Amygdala (tissue), 56 donors: ENCODE measurements at regions not wholly inside any gene's neighbourhood (a gene's known extent, or its start where the extent isn't known, plus 50 kb on each side); places are given as distances from the start of the nearest gene placed in this dataset.

Experiments
- DNase-seq, 56 donors: peaks; one replicate each; lab custom pipeline; 2025; lab: John Stamatoyannopoulos, UW

DNA sequence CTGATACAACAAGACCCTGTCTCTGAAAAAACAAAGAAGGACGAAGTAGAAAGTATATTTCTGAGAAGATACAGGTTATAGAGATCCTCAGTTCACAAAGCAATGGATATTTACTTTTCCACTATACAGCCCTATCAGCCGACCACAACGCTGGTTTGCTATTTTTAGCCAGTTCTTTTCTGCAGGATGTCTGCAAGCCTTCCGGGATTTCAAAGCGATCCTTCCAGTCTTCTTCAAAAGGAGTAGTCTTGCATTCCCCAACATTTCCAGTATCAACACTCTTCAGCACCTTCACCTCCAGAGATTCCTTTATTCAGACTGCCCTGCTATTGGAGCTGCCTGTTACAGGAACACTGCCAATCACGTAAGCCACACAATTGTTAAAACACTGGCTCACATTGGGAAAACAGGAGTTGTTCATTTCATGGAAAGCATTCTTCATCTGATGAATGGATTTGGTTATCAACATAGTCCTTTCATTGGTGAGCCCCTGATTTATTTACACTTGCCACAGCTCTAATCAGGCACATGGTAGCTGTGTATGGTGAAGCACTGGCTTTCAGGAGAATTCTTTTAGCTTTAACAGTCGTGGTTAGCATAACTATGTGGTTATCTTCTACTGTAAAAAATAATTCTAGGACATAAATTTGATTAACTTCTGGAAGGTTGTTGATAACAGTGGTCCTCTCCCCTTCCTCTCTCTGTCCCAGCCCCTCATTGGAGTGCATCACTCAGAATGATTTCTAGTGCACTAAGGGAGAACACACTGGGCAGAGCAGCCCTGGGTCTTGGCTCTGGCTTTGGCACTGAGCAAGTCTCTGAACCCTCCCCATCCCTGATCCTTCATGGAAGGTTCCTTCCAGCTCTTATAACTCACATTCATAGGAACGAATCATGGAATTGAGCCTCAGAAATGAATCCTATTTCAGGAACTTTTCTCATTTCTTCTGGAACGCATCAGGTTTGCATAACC lies 109.9 kb upstream of the SORBS2 start:
- DNase-seq, result no peak

DNA sequence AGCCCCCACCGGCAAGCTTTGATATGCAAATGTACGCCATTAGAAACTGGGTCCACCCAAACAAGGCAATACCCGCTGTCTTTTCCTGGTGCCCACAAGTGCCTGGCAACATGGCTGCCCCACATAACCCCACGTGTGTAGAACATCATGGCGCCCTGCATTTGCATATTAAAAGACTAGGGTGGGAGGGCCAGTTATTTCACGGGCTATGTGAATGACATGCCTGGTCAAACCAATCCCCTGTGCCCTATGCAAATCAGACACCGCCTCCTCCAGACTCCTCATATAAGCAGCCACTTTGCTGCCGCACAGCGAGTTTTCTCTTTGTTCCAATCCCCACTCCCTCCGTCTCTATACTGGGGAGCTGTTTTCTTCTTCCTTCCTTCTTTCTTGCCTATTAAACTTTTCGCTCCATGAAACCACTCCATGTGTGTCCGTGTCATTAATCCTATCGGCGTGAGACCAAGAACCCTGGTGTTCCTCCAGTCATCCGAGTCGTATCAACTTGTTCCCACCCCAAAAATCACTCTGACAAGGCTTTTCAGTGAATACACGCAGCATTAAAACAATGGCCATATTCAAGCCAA lies 112.6 kb upstream of the SORBS2 start:
- DNase-seq, result no peak

DNA sequence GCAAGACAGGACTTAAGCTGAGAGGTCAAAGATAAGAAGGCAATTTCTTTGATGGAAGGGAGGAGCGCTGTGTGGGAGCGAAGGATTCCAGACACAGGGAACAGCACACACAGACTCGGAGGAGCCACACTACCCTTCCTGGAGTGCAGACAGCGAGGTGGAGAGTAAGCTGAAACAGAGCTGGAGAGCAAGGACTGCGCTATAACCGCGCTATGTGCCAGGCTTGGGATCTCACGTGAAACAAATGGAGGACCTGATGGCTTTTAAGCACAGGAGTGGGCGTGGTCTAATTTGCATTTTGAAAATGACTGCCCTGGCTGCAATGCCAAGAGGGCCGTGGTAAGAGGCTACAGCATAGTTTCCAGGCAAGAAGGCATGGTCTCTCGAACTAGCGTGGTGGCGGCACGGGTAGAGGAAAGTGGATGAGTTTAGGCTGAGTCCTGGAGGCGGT lies 113.9 kb upstream of the SORBS2 start:
- no peak for DNase-seq

DNA sequence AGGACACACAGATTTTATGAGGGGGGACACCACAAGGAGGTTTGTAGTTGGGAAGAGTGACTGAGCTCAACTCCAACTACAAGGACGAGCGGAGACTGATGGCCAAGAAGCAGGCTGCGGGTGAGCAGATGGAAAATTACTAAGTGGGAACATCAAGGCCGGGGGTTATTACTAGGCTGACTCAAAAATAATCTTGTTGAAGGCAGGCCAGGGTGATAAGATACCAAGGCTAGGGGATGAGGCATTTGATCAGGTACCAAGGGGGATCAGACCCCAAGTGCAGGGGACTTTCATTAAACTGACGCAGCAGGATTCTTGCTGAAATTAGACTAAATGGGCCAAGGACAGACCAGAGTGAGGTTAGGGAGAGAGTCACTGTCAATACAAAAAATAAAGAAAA lies 119.4 kb upstream of the SORBS2 start:
- DNase-seq, result no peak

DNA sequence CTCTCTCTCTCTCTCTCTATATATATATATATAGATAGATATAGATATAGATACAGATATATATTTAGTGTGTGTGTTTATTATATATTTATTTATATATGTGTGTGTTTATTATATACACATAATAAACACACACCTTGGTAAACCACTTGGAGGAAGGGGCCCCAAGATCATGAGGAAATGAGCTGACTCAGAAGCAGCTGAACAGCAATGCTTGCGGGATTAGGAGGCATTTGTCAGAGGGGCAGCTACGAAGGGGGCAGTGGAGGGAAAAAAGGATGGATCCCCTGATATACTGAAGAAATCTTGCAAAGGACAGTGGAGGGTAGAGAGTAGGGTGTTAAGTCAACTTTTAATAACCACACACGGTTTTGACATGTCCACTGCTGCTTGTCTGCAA lies 120.0 kb upstream of the SORBS2 start:
- DNase-seq, result no peak

DNA sequence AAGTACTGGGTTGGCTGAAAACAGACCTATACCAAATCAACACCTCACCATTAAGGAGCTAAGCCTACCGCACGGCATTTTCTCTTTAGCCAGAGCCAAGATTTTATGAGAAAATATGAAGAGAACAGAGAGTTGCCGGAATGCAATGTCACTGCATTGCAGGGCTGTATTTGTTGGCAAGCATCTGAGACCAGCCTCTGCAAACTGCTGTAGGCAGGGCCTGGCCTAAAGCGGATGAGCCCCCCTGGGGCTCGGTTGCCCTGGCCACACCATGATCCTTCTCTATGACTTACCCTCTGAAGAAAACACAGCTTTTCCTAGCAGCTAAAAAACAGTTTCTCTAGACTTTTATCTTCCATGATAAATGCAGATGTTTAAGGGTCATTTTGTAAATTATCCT lies 120.5 kb upstream of the SORBS2 start:
- no peak for DNase-seq

DNA sequence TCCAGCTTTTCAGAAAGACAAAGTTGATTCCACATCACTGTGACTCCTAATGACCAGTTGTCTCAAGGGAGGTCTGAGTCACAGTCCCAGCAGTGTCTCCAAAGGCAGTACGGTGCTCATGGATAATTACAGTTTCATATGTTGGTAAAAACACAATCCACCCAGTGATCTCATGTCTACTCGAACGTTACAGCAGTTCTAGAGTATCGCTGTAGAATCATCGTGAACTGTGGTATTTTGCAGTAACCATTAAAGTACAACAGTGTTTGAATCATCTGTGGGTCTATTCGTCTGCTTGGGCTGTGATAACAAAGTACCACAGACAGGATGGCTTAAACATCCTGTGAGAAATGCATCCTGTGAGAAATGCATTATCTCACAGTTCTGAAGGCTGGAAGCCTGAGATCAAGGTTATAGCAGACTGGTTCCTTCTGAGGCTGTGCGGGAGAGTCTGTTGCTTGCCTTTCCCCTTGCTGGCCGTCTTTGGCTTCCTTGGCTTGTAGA lies 121.1 kb upstream of the SORBS2 start:
- no peak for DNase-seq

DNA sequence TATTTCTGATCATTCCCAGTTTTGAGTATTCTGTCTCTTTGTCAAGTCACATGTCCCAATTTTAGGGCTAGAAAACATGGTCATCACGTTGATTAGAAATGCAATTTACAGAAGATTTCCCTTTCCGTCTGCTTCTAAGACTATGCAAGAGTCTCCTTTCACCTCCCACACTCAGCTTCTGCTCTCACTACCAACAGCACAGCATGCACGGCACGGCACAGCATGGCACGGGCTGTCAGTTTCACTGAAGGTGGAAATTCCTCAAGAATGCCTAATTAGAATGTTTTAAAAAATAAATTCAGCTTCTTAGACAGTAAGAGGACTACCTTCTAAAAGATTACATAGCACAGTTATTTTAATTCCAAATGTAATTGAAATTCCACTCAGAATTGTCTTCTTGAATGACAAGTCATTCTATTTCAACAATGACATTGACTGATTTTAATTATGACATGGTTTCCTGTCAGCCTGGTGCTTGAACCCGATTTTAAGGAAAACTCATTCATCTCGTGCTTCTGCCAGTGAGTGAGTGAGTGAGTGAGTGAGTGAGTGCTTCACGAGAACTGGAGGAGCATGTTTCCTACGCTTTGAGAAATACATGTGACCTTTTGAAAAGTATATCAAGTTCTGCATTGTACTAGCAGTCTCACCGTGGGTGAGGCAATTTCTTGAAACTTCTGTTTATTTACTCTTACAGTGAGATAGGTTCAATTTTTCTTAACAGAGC lies 124.8 kb upstream of the SORBS2 start:
- peak in 15 of 56 donors; percentile 2 to 36 (median 10) for DNase-seq

DNA sequence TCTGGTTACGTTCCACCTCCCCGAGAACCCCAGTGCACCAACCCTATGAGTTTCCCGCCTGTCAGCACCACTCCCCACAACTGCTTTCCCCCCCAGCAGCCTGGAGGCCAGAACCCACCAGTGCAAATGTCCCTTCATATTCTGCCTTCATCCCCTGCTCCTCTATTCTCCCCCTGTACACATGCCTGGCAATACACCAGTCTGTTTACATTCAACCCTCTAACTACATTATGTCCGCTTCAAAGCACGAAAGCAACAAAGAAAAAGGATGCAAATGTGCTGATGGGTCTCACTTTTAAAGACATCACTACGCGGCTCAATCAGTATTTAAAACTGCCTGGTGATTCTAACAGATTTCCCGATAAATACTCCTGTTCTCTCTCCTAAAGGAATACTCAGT lies 126.7 kb upstream of the SORBS2 start:
- no peak for DNase-seq

DNA sequence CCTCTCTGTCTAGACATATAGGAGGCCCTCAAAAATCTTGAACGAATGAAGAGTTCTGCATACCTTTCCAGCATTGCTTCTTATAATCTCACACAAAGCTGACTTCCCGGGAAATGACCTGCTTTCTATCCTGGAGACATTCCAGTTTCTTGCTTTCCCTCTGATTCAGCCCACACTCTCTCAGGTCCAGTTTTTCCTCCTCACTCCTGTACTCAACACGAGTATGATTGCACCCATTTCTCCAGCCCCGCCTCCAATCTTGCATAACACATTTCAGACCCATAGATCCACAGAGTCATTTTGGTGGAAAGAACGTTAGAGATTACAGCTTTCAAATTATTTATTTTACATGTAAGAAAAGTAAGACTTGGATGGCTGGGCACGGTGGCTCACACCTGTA lies 127.5 kb upstream of the TLR3 start:
- no peak for DNase-seq

DNA sequence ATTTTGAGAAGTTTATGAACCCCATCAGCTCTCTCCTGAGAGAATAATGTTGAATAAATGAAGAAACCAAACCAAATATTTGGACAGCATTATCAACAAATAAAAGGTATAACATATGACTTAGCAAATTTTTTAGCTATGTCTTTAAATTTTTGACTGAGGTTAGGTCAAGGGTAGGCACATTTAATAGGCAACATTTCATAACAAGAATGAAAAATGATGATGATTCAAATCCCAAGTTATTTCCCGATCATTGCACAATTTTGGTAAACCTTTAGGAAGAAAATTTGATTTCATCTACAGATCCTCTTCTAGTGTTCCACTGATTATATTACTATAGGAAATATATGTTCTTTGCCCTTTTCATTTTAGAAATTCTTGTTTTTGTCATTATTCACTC lies 123.7 kb upstream of the TLR3 start:
- no peak for DNase-seq

DNA sequence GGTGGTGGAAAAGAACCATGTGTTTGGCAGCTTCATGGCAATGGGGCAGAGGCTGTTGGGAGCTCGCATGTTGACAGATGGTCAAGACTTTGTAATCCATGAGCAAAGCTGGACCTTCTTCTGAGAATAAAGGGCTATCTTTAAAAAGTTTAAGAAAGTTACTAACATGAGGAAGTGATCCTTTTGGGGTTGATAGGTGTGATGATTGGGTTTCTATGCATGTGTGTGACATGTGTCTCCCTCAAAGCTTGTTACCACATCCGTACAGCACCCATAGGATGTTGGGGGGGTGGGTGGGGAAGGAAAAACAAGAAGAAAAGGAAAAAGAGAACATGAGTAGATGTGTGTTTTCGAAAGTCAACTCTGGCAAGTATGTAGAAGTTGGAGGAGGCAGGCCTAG lies 123.0 kb upstream of the TLR3 start:
- no peak for DNase-seq

DNA sequence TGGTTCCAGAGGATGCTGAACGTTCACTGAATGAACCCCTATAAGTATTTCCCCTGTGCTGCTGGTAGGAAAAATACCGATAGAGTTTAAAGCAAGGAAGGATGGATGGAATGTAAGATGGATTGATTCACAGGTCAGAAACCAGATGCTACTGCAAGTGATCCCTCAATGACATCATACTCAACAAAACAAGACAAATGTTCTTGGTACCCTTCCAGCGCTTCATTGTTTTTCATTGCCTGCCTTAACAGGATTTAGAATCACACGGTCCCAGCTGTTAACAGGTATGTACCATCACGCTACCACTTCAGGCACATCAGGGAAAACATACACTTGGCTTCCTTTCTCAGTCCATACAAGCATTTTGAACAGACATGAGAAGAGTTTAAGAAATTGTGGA lies 118.1 kb upstream of the TLR3 start:
- no peak for DNase-seq

DNA sequence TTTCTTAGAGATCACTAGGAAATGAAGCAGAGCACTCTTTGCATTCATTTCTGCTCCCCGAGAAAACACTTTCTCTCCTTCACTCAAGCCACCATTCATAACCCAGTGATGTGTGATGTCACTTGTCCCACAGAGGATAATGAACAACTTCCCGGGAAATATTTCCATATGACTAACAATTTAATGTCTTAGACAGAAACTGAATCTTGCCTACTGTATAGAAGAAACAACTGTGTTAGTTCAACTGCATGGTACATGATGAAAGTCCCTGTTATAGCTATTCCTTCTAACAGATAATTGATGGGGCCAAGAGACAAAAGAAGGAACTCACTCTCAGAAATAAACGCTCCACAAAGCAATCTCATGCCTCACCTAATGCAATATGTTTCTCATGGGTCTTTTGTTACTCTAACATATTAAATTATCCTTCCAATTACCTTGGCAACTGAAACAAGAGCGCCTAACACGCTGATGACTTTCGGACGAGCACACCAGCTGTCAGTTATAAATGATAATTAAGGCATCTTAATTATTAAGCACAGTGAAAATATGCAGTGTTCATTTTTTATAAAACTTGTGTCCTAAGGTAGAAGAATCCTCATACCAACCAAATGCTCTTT lies 113.7 kb upstream of the TLR3 start:
- DNase-seq, result no peak

DNA sequence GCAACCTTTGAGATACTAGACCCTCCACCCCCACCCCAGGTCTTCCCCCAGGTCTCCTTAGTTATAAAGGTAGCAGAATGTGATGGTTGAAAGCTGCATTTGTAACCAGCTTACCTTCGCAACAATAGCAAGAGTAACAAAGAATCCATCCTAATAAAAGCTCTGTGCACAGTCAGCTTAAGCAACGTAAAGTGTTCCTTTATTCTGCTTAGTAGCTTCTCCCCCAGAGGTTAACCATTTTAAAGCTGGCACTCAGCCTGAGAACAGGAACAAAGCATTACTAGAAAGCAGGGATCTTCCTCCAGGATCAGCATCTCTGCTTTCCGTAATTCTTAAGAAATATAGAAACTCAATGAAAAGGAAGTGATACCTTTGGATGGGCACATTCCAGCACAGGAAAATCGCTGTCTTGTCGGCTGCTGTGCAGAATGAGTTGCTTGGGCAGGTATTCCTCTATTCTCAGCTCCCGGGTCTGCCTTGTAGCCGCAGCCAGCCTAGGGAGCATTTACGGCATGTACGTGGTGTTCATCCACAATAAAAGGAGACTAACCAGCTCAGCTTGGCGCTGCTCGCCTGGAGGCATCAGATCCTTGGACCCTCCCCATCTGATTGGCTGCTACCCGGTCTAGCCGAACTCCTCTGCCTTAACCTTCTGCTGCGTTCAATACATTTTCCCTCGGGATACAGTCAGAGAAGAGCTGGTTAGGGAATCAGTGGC lies 113.0 kb upstream of the TLR3 start:
- peak in 19 of 56 donors; percentile 4 to 29 (median 13) for DNase-seq

DNA sequence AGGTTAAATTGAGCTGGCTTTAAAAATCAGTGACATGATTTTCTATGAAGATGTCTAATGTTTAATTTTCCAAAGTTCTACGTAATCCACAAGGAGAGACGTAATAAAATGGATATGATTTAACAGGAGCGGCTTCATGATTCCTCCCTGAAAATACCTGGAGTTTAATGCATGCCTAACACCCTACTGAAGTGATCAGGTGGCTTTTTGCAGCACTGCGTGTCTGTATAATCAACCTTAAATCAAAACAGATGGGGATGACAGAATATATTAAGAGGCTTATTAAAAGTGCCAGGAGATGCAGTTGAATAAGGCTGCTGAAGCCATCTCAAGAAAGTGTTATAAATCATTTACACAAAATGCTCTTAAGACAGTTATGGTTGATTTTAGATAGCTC lies 112.4 kb upstream of the TLR3 start:
- DNase-seq, result no peak

DNA sequence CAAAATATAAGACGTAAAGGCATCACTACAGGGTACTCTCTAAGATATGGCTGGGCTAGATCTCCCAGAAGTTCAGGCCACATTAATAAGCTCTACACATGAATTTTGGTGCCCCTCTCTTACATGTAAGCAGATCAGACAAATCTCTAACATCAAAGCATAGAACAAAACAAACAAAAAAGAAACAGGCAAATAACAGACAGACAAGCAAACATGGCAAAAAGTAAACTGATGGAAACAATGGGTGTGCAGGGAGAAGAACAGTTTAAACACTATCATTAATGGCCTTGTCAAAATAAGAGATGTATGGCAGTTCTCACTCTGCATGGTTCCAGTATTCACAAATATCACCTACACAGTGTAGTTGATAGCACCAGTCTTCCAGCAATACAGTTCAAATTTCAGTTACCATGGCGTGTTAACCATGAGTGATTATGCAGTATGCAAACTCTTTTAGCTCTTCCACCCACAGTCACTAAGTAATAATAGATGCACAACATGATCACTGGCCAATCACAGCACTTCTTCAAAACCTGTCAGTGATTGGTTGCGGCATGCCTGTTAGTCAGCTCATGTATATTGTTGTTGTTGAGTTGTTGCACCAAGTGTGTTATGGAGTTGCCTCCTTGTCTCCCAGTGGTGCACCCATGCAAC lies 110.7 kb upstream of the TLR3 start:
- DNase-seq, result no peak

DNA sequence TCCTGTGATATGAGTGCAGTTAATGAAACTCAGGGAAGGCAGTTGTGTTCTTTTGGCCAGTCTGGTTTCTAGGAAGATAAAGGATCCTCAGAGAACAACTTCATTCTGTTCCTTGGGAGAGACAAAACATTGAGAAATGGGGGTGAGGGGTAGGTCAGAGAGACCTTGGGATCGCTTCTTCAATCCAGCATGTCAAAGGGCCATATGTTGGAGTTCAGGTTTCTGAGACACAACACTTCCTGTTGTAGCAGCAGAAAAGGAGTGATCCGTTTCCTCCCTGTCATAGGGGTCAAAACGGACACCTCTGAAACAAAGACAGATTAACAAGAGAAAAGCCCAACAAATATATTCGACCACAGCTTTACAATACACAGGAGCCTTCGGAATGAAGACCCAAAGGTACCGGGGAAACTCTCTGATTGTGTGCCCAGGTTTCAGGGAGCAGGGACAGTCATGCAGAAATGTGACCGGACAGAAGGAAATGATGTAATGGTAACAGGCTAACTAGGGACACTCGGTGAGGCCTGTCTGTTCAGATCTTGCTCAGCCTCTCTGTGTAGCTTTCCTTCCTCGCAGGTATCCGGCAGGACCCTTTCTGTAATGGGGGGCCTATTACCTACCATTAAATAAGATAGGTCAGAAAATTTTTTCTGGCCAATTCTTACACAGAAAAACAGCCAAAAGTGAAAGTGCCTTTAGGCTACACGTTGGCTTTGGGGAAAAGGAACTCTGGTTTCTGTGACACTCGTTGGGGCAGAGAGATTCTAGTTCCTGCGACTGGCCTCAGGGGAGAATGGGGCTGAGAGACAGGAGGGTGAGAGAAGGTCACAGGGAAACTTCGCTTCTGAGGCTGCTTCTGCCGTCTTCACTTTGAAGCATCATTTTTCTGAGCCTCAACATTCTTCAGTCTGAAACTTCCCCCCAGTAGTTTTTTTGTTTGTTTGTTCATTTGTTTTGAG lies 103.3 kb upstream of the TLR3 start:
- DNase-seq, result no peak
